H1 (cell line): ENCODE measurements at regions not wholly inside any gene's neighbourhood (a gene's known extent, or its start where the extent isn't known, plus 50 kb on each side); places are given as distances from the start of the nearest gene placed in this dataset.

Source experiments
- CTCF ChIA-PET: fragments of 300-600 bp; sonication (Branson Sonifier 250); formaldehyde crosslinking; loops from one replicate; lab custom pipeline; 2021; ENCODE audit not compliant: partially characterized antibody; lab: Charles Lee
- POLR2A ChIA-PET: fragments of 300-600 bp; sonication (Branson Sonifier 250); formaldehyde crosslinking; loops from one replicate; lab custom pipeline; 2021; ENCODE audit warnings: inconsistent platforms; ENCODE audit not compliant: partially characterized antibody; lab: Charles Lee
- DNase-seq, 2 experiments: peaks; one replicate each; pipeline versions ENCODE4 v3.0.0 to v3.0.0-alpha.2; 2010 to 2022; ENCODE audit warnings: low spot score in 2 of 2, low read depth in 1 of 2, mixed read lengths in 1 of 2
- FAIRE-seq: peaks from 2 replicates; lab custom pipeline; 2011; peaks lifted over from hg19 to GRCh38; lab: Jason Lieb, UNC
- H2AFZ ChIP-seq: 2 replicates; pipeline ENCODE4 v1.8.1; 2012; ENCODE audit warnings: low read length, inconsistent platforms
- H2AK5ac ChIP-seq: 2 replicates; pipeline ENCODE4 v1.6.1; 2013; ENCODE audit warnings: low read depth, low read length
- H2BK120ac ChIP-seq: replicated peaks from 2 replicates; pipeline ENCODE3; 2013; ENCODE audit warnings: low read depth, low read length, inconsistent platforms
- H2BK12ac ChIP-seq: 2 replicates; pipeline ENCODE4 v1.6.1; 2013; ENCODE audit warnings: low read depth, low read length
- H2BK15ac ChIP-seq: 2 replicates; pipeline ENCODE4 v1.6.1; 2013; ENCODE audit warnings: low read length
- H2BK20ac ChIP-seq: 2 replicates; pipeline ENCODE4 v1.6.1; 2013; ENCODE audit warnings: low read length
- H2BK5ac ChIP-seq: 2 replicates; pipeline ENCODE4 v1.6.1; 2013; ENCODE audit warnings: low read depth, low read length
- H3K14ac ChIP-seq: 2 replicates; pipeline ENCODE4 v1.6.1; 2013; ENCODE audit warnings: inconsistent platforms; ENCODE audit not compliant: insufficient read length
- H3K18ac ChIP-seq: 2 replicates; pipeline ENCODE4 v1.6.1; 2013; ENCODE audit warnings: low read length; ENCODE audit errors: extremely low read depth
- H3K23ac ChIP-seq: 2 replicates; pipeline ENCODE4 v1.6.1; 2013; ENCODE audit warnings: inconsistent platforms; ENCODE audit not compliant: insufficient read length
- H3K23me2 ChIP-seq: 2 replicates; pipeline ENCODE4 v1.6.1; 2013; ENCODE audit warnings: low read depth, low read length
- H3K27ac ChIP-seq: 2 replicates; pipeline ENCODE4 v1.6.1; 2011; ENCODE audit warnings: low read depth, low read length, inconsistent platforms
- H3K27me3 ChIP-seq, 4 experiments: replicated peaks in 1 of 4; 1 replicate in 1 of 4; 2 replicates in 3 of 4; pipeline versions ENCODE4 v1.6.1 to v1.8.1; 2011 to 2013; ENCODE audit warnings: low read length in 3 of 4, mild to moderate bottlenecking in 3 of 4, inconsistent platforms in 2 of 4, mixed read lengths in 2 of 4, moderate library complexity in 1 of 4; ENCODE audit not compliant: control insufficient read depth in 3 of 4, insufficient read depth in 3 of 4; ENCODE audit errors: extremely low read depth in 1 of 4
- H3K36me3 ChIP-seq, 4 experiments: 2 replicates each; pipeline versions ENCODE4 v1.6.1 to v1.8.1; 2011 to 2013; ENCODE audit warnings: mild to moderate bottlenecking in 4 of 4, low read length in 3 of 4, moderate library complexity in 2 of 4, control low read depth in 1 of 4, inconsistent platforms in 1 of 4; ENCODE audit not compliant: insufficient read depth in 4 of 4, control insufficient read depth in 2 of 4
- H3K4ac ChIP-seq: replicated peaks from 2 replicates; pipeline ENCODE3; 2013; ENCODE audit warnings: low read length, low read depth, mixed read lengths, inconsistent platforms; ENCODE audit not compliant: insufficient read length
- H3K4me1 ChIP-seq, 4 experiments: replicated peaks in 1 of 4; 1 replicate in 1 of 4; 2 replicates in 3 of 4; pipeline versions ENCODE4 v1.6.1 to v1.8.1; 2011 to 2013; ENCODE audit warnings: low read length in 3 of 4, inconsistent platforms in 2 of 4, mixed read lengths in 1 of 4; ENCODE audit not compliant: insufficient read depth in 4 of 4, control insufficient read depth in 3 of 4
- H3K4me2 ChIP-seq, 2 experiments: 2 replicates each; pipeline versions ENCODE4 v1.6.1 to v1.8.1; 2011 to 2013; ENCODE audit warnings: low read depth in 2 of 2, low read length in 2 of 2, control low read depth in 1 of 2, inconsistent platforms in 1 of 2, mild to moderate bottlenecking in 1 of 2; ENCODE audit not compliant: insufficient read depth in 1 of 2
- H3K4me3 ChIP-seq, 4 experiments: fragments of 200-600, 300-600 bp in 1 of 4; sonication (generic), shearing (Covaris generic), sonication (Bioruptor Twin) in 1 of 4; 2 replicates each; pipeline versions ENCODE4 v1.5.1 to v1.8.1; 2011 to 2016; ENCODE audit warnings: low read length in 4 of 4, low read depth in 3 of 4, control low read depth in 2 of 4, inconsistent platforms in 2 of 4, mild to moderate bottlenecking in 2 of 4, mixed read lengths in 1 of 4, moderate library complexity in 1 of 4; ENCODE audit not compliant: insufficient read depth in 2 of 4; ENCODE audit errors: extremely low read depth in 1 of 4
- H3K56ac ChIP-seq: replicated peaks from 2 replicates; pipeline ENCODE3; 2013; ENCODE audit warnings: low read depth, mild to moderate bottlenecking, mixed read lengths, low read length, inconsistent platforms; ENCODE audit not compliant: insufficient read length
- H3K79me1 ChIP-seq: 2 replicates; pipeline ENCODE4 v1.6.1; 2013; ENCODE audit warnings: low read depth, low read length, control low read depth
- H3K79me2 ChIP-seq, 2 experiments: 2 replicates each; pipeline versions ENCODE4 v1.6.1 to v1.8.1; 2012 to 2013; ENCODE audit warnings: low read length in 2 of 2, mild to moderate bottlenecking in 2 of 2, inconsistent platforms in 1 of 2; ENCODE audit not compliant: insufficient read depth in 2 of 2, control insufficient read depth in 1 of 2
- H3K9ac ChIP-seq, 4 experiments: replicated peaks in 1 of 4; 1 replicate in 1 of 4; 2 replicates in 3 of 4; pipeline versions ENCODE4 v1.6.1 to v1.8.1; 2011 to 2013; ENCODE audit warnings: low read depth in 3 of 4, low read length in 3 of 4, control low read depth in 2 of 4, mild to moderate bottlenecking in 2 of 4, moderate library complexity in 2 of 4, inconsistent platforms in 1 of 4; ENCODE audit errors: extremely low read depth in 1 of 4
- H3K9me3 ChIP-seq, 2 experiments: 2 replicates each; pipeline versions ENCODE4 v1.6.1 to v1.8.1; 2012 to 2013; ENCODE audit warnings: mild to moderate bottlenecking in 2 of 2, moderate library complexity in 2 of 2, control low read depth in 1 of 2, inconsistent platforms in 1 of 2, low read depth in 1 of 2, low read length in 1 of 2, mixed read lengths in 1 of 2; ENCODE audit not compliant: insufficient read depth in 2 of 2
- H4K20me1 ChIP-seq, 2 experiments: replicated peaks in 1 of 2; 2 replicates each; pipeline versions ENCODE3 to v1.8.1; 2011 to 2013; ENCODE audit warnings: inconsistent platforms in 2 of 2, low read length in 2 of 2, mild to moderate bottlenecking in 1 of 2; ENCODE audit not compliant: insufficient read depth in 2 of 2, control insufficient read depth in 1 of 2
- H4K5ac ChIP-seq: 2 replicates; pipeline ENCODE4 v1.6.1; 2013; ENCODE audit warnings: low read length, low read depth, mixed read lengths, inconsistent platforms; ENCODE audit not compliant: insufficient read length
- H4K8ac ChIP-seq: 2 replicates; pipeline ENCODE4 v1.8.0; 2013; ENCODE audit warnings: mild to moderate bottlenecking, moderate library complexity, low read length, inconsistent platforms; ENCODE audit not compliant: insufficient read depth; ENCODE audit errors: extremely low read depth
- H4K91ac ChIP-seq: replicated peaks from 2 replicates; pipeline ENCODE3; 2013; ENCODE audit warnings: low read length, mixed read lengths, inconsistent platforms; ENCODE audit not compliant: insufficient read length
- PHF8 ChIP-seq: fragments of 200-600 bp; sonication (generic); conservative IDR thresholded peaks from 2 replicates; pipeline ENCODE4 v1.7.1; 2012; ENCODE audit warnings: low read depth, mild to moderate bottlenecking, inconsistent platforms, low read length, moderate library complexity
- RAD21 ChIP-seq, 2 experiments: IDR thresholded peaks in 1 of 2; conservative IDR thresholded peaks in 1 of 2; 2 replicates each; pipeline ENCODE4 v1.6.1; 2011; ENCODE audit warnings: low read depth in 2 of 2, low read length in 2 of 2, improper control_type of control experiment in 1 of 2, inconsistent platforms in 1 of 2, mild to moderate bottlenecking in 1 of 2, moderate library complexity in 1 of 2
- RFX5 ChIP-seq: IDR thresholded peaks from 2 replicates; pipeline ENCODE4 v1.6.1; 2011; ENCODE audit warnings: low read depth, low read length, improper control_type of control experiment, borderline replicate concordance
- SRF ChIP-seq: IDR thresholded peaks from 2 replicates; pipeline ENCODE4 v1.6.1; 2011; ENCODE audit warnings: mild to moderate bottlenecking, low read depth, low read length, moderate library complexity
- TCF12 ChIP-seq: IDR thresholded peaks from 2 replicates; pipeline ENCODE4 v1.6.1; 2011; ENCODE audit warnings: low read depth, mild to moderate bottlenecking, low read length
- WGBS, 2 experiments: shearing (Covaris generic) in 1 of 2; methylation state at CpG; one replicate each; pipeline versions ENCODE4 v1.1.6 to v1.1.7; 2013 to 2015; ENCODE audit warnings: low lambda C conversion rate in 2 of 2, mixed read lengths in 2 of 2, inconsistent platforms in 1 of 2, low coverage in 1 of 2, missing lambda C conversion rate in 1 of 2; ENCODE audit not compliant: insufficient replicate concordance in 2 of 2, insufficient coverage in 1 of 2, insufficient read length in 1 of 2; ENCODE audit errors: extremely low coverage in 1 of 2, missing lambda C conversion rate in 1 of 2; 5-methylcytosine and 5-hydroxymethylcytosine counted together
- TF ChIP-seq, protein P1 (sequence below): IDR thresholded peaks from 2 replicates; pipeline ENCODE4 v1.6.1; 2011; ENCODE audit warnings: low read depth, mild to moderate bottlenecking, low read length; ENCODE audit not compliant: insufficient read depth

DNA sequence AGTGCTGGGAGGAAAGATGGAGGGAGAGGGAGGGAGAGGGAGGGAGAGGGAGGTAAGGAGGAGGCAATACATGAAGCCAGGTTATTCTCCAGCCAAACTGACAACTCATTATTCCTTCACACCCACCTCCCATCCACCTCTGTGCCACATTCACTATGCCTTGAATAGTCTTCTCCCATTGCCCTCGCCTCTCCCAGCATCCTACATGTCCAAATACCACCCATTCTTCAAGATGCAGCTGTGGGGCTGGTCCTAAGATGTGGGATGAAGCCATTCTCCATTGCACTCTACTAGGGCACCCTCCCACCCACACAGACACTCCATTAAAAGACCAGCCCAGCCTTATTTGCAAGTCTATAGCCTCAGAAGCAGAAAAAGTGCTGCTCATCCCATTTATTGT is 165.8 kb downstream of the RRAGC start:
- no peak overlapping the region for H3K27ac ChIP-seq
- no peaks in the 10 kb centered on the region for H3K9me3 ChIP-seq
- ChIA-PET CTCF (no interaction called here), POLR2A (no interaction called here)
- no peak overlapping the region for H3K4me3 ChIP-seq
- H2BK15ac ChIP-seq = no peak overlapping the region
- no peak overlapping the region for H4K5ac ChIP-seq
- FAIRE-seq (no peak), DNase-seq (no peak)
- H4K8ac ChIP-seq = no peak overlapping the region
- H3K36me3 ChIP-seq = no peaks in the 10 kb centered on the region
- H3K4me2 ChIP-seq = no peak overlapping the region
- no peaks in the 10 kb centered on the region for H3K27me3 ChIP-seq
- H3K4ac ChIP-seq = no peak overlapping the region
- H2AK5ac ChIP-seq = no peak overlapping the region
- H2BK120ac ChIP-seq = no peak overlapping the region
- 75% methylated on average over 1 of the region's 1 CpG; no CpG with 5 or more reads in 1 of the 2 experiments for WGBS, 2 experiments
- no peak overlapping the region for H3K23ac ChIP-seq
- no peak overlapping the region for H2AFZ ChIP-seq
- no peak overlapping the region for H3K56ac ChIP-seq
- H4K20me1 ChIP-seq = no peaks in the 10 kb centered on the region
- H3K9ac ChIP-seq = no peak overlapping the region
- no peaks in the 10 kb centered on the region for H3K79me1 ChIP-seq
- no peaks in the 10 kb centered on the region for H3K23me2 ChIP-seq
- H2BK5ac ChIP-seq = no peak overlapping the region
- H2BK20ac ChIP-seq = no peak overlapping the region
- no peak overlapping the region for H2BK12ac ChIP-seq
- no peaks in the 10 kb centered on the region for H3K4me1 ChIP-seq
- no peak overlapping the region for H4K91ac ChIP-seq
- no peak overlapping the region for H3K14ac ChIP-seq
- H3K18ac ChIP-seq = no peak overlapping the region
- H3K79me2 ChIP-seq = no peaks in the 10 kb centered on the region
- TF ChIP-seq RFX5 (no peak), RAD21 (IDR thresholded peaks at IDR 0.05 in 1 of 2, conservative IDR thresholded peaks at IDR 0.05 in 1 of 2; ENCODE audit: low read depth in 2 of 2, low read length in 2 of 2) (no peak), SRF (no peak), PHF8 (no peak), TCF12 (no peak)
- TF ChIP-seq, protein P1, sequence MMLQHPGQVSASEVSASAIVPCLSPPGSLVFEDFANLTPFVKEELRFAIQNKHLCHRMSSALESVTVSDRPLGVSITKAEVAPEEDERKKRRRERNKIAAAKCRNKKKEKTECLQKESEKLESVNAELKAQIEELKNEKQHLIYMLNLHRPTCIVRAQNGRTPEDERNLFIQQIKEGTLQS = no peak
